ENCODE measurements at regions not wholly inside any gene's neighbourhood (a gene's known extent, or its start where the extent isn't known, plus 50 kb on each side); places are given as distances from the start of the nearest gene placed in this dataset.

DNA sequence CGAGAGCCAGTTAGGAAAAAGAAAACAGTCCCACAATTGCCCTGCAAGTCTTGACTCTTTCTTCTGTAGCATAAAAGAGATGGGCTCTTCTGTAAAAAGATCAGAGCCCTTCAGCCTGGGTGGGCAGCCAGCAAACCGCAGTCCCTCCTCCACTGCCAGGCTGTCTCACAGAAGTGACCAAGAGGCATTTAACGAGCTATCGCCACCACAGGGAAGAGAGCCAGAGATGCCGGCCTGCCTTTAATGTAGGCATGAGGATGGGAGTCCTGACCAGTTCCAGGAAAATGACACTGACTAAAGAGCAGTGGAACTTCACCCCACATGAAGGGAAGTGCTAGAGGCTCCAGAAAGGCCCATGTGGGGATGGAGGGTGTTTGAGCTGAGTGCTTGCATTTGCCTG, 264.6 kb downstream of the NDUFS4 start:
- Histone ChIP-seq H2AFZ (ENCODE audit: insufficient read depth, low read depth, low read length, poor library complexity, severe bottlenecking) (no peak overlapping the region), H3K36me3 (replicated peaks in 1 of 2; ENCODE audit: control insufficient read depth in 1 of 2, insufficient read depth in 2 of 2, low read length in 2 of 2) (no peaks in the 10 kb centered on the region), H3K27me3 (ENCODE audit: control insufficient read depth in 2 of 2, insufficient read depth in 2 of 2, low read length in 2 of 2) (no peaks in the 10 kb centered on the region), H4K20me1 (ENCODE audit: insufficient read depth, low read length) (no peaks in the 10 kb centered on the region), H3K79me2 (ENCODE audit: insufficient read depth, low read length) (no peaks in the 10 kb centered on the region), H3K9ac (ENCODE audit: insufficient read depth, low read length, poor library complexity, severe bottlenecking) (no peak overlapping the region), H3K4me3 (replicated peaks in 1 of 3; ENCODE audit: low read depth in 2 of 3, low read length in 3 of 3) (no peak overlapping the region), H3K27ac (ENCODE audit: low read depth in 1 of 2, low read length in 2 of 2) (no peak overlapping the region), H3K4me1 (ENCODE audit: control insufficient read depth in 1 of 2, insufficient read depth in 2 of 2, low read length in 2 of 2) (no peaks in the 10 kb centered on the region), H3K9me3 (replicated peaks in 1 of 2; ENCODE audit: control insufficient read depth in 1 of 2, insufficient read depth in 1 of 2, low read length in 2 of 2) (no peaks in the 10 kb centered on the region), H3K4me2 (replicated peaks; ENCODE audit: extremely low read depth, low read length, poor library complexity, severe bottlenecking) (no peak overlapping the region)
- Mint-ChIP-seq H3K4me1 (no peaks in the 10 kb centered on the region), H3K27ac (no peak overlapping the region), H3K9me3 (peaks cover 0 to 6% (median 2%) of the 10 kb centered on the region in 7 donors), H3K27me3 (ENCODE audit: low read depth in 3 of 3) (peaks cover 0 to 2% (median 2%) of the 10 kb centered on the region in 3 donors), H3K4me3 (no peak overlapping the region), H3K36me3 (no peaks in the 10 kb centered on the region)
- WGBS (ENCODE audit: insufficient coverage): 89% methylated on average over 4 of the region's 5 CpGs
- DNase-seq: no peak
- intact Hi-C loops (cut with micrococcal nuclease): no loop called here
- TF ChIP-seq, protein P1, sequence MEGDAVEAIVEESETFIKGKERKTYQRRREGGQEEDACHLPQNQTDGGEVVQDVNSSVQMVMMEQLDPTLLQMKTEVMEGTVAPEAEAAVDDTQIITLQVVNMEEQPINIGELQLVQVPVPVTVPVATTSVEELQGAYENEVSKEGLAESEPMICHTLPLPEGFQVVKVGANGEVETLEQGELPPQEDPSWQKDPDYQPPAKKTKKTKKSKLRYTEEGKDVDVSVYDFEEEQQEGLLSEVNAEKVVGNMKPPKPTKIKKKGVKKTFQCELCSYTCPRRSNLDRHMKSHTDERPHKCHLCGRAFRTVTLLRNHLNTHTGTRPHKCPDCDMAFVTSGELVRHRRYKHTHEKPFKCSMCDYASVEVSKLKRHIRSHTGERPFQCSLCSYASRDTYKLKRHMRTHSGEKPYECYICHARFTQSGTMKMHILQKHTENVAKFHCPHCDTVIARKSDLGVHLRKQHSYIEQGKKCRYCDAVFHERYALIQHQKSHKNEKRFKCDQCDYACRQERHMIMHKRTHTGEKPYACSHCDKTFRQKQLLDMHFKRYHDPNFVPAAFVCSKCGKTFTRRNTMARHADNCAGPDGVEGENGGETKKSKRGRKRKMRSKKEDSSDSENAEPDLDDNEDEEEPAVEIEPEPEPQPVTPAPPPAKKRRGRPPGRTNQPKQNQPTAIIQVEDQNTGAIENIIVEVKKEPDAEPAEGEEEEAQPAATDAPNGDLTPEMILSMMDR (IDR thresholded peaks at IDR 0.05): no peak

DNA sequence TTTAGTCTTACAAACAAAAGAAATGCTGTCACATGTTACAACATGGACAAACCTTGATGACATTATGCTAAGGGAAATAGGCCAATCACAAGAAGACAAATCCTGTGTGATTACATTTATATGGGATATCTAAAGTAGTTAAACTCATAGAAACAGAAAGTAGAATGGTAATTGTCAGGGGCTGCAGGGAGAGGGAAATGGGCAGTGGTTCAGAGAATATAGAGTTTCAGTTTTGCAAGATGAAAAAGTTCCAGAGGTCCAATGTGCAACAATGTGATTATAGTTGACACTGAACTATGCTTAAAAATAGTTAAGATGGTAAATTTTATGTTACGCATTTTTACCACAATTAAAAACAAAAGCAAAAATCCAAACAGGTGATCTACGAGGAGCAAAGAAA, 265.5 kb downstream of the NDUFS4 start:
- Mint-ChIP-seq H3K4me1 (no peaks in the 10 kb centered on the region), H3K9me3 (peaks cover 0 to 10% (median 5%) of the 10 kb centered on the region in 7 donors), H3K27me3 (ENCODE audit: low read depth in 3 of 3) (peaks cover 0 to 2% (median 2%) of the 10 kb centered on the region in 3 donors), H3K36me3 (no peaks in the 10 kb centered on the region), H3K4me3 (no peak overlapping the region), H3K27ac (no peak overlapping the region)
- no peaks in the 10 kb centered on the region for H4K20me1 ChIP-seq (ENCODE audit: insufficient read depth, low read length)
- H3K27ac ChIP-seq (ENCODE audit: low read depth in 1 of 2, low read length in 2 of 2): no peak overlapping the region
- no peak overlapping the region for H3K4me3 ChIP-seq (replicated peaks in 1 of 3; ENCODE audit: low read depth in 2 of 3, low read length in 3 of 3)
- WGBS (ENCODE audit: insufficient coverage): 100% methylated on average over 1 of the region's 2 CpGs
- H3K4me2 ChIP-seq (replicated peaks; ENCODE audit: extremely low read depth, low read length, poor library complexity, severe bottlenecking): no peak overlapping the region
- H3K4me1 ChIP-seq (ENCODE audit: control insufficient read depth in 1 of 2, insufficient read depth in 2 of 2, low read length in 2 of 2): no peaks in the 10 kb centered on the region
- intact Hi-C loops (cut with micrococcal nuclease): no loop called here
- no peaks in the 10 kb centered on the region for H3K9me3 ChIP-seq (replicated peaks in 1 of 2; ENCODE audit: control insufficient read depth in 1 of 2, insufficient read depth in 1 of 2, low read length in 2 of 2)
- H3K9ac ChIP-seq (ENCODE audit: insufficient read depth, low read length, poor library complexity, severe bottlenecking): no peak overlapping the region
- no peaks in the 10 kb centered on the region for H3K27me3 ChIP-seq (ENCODE audit: control insufficient read depth in 2 of 2, insufficient read depth in 2 of 2, low read length in 2 of 2)
- no peaks in the 10 kb centered on the region for H3K36me3 ChIP-seq (replicated peaks in 1 of 2; ENCODE audit: control insufficient read depth in 1 of 2, insufficient read depth in 2 of 2, low read length in 2 of 2)
- H2AFZ ChIP-seq (ENCODE audit: insufficient read depth, low read depth, low read length, poor library complexity, severe bottlenecking): no peak overlapping the region
- no peaks in the 10 kb centered on the region for H3K79me2 ChIP-seq (ENCODE audit: insufficient read depth, low read length)
- DNase-seq: no peak
- TF ChIP-seq, protein P1 (IDR thresholded peaks at IDR 0.05): no peak
